Gastrocnemius medialis (tissue), 4 donors: ENCODE measurements at regions not wholly inside any gene's neighbourhood (a gene's known extent, or its start where the extent isn't known, plus 50 kb on each side); places are given as distances from the start of the nearest gene placed in this dataset.

Experiments
- CTCF ChIP-seq, 5 experiments: fragments of 450-650 bp in 3 of 5; fragments of 200-600 bp in 2 of 5; sonication (generic) in 2 of 5; IDR thresholded peaks in 4 of 5; conservative IDR thresholded peaks in 1 of 5; 1 replicate in 4 of 5; 2 replicates in 1 of 5; pipeline ENCODE4 v1.5.1; 2016 to 2019; ENCODE audit warnings: antibody characterized with exemption in 5 of 5, mild to moderate bottlenecking in 3 of 5, moderate library complexity in 3 of 5
- POLR2A ChIP-seq, 2 donors: fragments of 450-650 bp; IDR thresholded peaks; one replicate each; pipeline ENCODE4 v1.6.1; 2017; ENCODE audit warnings: antibody characterized with exemption in 2 of 2, mild to moderate bottlenecking in 2 of 2, moderate library complexity in 2 of 2

DNA sequence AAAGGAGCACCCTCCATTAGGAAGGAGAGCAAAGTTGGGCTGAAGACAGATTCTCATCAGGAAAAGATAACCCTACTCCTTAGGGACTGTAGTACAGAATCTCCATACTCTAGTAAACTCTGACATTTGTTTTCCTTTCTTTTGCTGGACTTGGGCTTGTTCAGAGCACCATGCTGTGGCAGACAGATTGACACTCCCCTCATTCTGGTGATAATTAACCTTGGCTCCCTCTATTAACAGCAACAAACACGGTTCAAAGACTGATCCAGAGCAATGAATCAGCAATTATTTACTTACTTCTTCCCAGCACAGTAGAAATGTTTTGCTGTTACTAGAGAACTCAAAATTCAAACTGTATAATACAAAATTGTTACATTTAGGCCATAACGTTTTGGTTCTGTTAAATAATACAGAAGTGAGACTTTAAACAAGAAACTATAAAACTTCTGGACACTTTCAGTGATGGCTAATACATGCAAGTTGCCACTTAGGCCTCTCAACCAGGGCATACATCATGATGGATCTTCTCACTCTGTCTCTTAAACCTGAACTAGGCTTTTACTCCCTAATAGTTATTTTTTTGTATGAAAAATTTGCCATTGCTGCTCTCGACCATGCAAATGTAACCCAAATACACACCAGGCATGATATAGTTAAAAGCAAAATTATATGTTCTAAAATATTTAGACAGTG, 639.0 kb downstream of the IPMK start:
- TF ChIP-seq CTCF (IDR thresholded peaks at IDR 0.05 in 4 of 5, conservative IDR thresholded peaks at IDR 0.05 in 1 of 5): no peak
- TF ChIP-seq POLR2A (IDR thresholded peaks at IDR 0.05): no peak
